Loucy (cell line): ENCODE measurements at regions not wholly inside any gene's neighbourhood (a gene's known extent, or its start where the extent isn't known, plus 50 kb on each side); places are given as distances from the start of the nearest gene placed in this dataset.

Source experiments
- EZH2phosphoT487 ChIP-seq: fragments of 200-600 bp; IDR thresholded peaks from 2 replicates; pipeline ENCODE4 v1.6.1; 2018; ENCODE audit warnings: antibody characterized with exemption, mild to moderate bottlenecking, moderate library complexity, borderline replicate concordance
- TF ChIP-seq, protein P1 (sequence below): fragments of 200-600 bp; sonication (generic); conservative IDR thresholded peaks from 2 replicates; pipeline ENCODE4 v1.5.1; 2014; ENCODE audit warnings: mild to moderate bottlenecking, antibody characterized with exemption, low read length

DNA sequence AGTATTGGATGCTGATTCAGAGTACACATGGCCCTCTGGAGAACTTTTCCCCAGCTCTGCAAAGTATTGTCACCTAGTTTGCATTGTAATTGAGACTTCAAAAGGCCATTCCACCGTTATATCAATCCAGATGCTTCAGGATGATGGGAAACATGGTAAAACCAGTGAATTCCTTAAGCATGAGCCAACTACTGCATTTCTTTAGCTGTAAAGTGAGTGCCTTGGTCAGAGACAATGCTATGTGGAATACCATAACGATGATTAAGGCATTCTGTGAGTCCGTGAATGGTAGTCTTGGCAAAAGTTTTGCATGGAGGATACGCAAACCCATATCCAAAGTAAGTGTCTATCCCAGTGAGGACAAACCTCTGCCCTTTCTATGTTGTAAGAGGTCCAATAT, 355.2 kb downstream of the DCAF12L2 start:
- TF ChIP-seq, protein P1, sequence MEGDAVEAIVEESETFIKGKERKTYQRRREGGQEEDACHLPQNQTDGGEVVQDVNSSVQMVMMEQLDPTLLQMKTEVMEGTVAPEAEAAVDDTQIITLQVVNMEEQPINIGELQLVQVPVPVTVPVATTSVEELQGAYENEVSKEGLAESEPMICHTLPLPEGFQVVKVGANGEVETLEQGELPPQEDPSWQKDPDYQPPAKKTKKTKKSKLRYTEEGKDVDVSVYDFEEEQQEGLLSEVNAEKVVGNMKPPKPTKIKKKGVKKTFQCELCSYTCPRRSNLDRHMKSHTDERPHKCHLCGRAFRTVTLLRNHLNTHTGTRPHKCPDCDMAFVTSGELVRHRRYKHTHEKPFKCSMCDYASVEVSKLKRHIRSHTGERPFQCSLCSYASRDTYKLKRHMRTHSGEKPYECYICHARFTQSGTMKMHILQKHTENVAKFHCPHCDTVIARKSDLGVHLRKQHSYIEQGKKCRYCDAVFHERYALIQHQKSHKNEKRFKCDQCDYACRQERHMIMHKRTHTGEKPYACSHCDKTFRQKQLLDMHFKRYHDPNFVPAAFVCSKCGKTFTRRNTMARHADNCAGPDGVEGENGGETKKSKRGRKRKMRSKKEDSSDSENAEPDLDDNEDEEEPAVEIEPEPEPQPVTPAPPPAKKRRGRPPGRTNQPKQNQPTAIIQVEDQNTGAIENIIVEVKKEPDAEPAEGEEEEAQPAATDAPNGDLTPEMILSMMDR = no peak
- no peak for TF ChIP-seq EZH2phosphoT487
